ENCODE measurements at regions not wholly inside any gene's neighbourhood (a gene's known extent, or its start where the extent isn't known, plus 50 kb on each side); places are given as distances from the start of the nearest gene placed in this dataset.
"Not testable (repeated sequence)": the region's sequence is repeated elsewhere in the genome, so short reads cannot be mapped to it uniquely, and the experiment has no call there.

GRCh38 chr5:106451998-106452397 lies 1218.7 kb downstream of the EFNA5 start:
- H3K27me3 ChIP-seq (ENCODE audit: insufficient read depth, low read length), result no peaks in the 10 kb centered on the region
- no peak for TF ChIP-seq CTCF (IDR thresholded peaks at IDR 0.05; ENCODE audit: low read length)
- no peak for TF ChIP-seq EZH2 (IDR thresholded peaks at IDR 0.05; ENCODE audit: borderline replicate concordance, low read length)

GRCh38 chr5:106443746-106444145 lies 1227.0 kb downstream of the EFNA5 start:
- Histone ChIP-seq H3K36me3 (ENCODE audit: insufficient read depth, low read length) (no peaks in the 10 kb centered on the region), H3K27me3 (ENCODE audit: insufficient read depth, low read length) (no peaks in the 10 kb centered on the region), H4K20me1 (ENCODE audit: insufficient read depth, low read length) (no peaks in the 10 kb centered on the region), H3K4me1 (ENCODE audit: insufficient read depth, low read length, severe bottlenecking) (no peaks in the 10 kb centered on the region), H3K9me3 (ENCODE audit: low read length) (no peaks in the 10 kb centered on the region), H3K4me3 (ENCODE audit: low read depth, low read length, poor library complexity, severe bottlenecking) (no peak overlapping the region), H3K9me2 (ENCODE audit: low read depth, low read length) (no peaks in the 10 kb centered on the region), H3K4me2 (ENCODE audit: low read length) (no peak overlapping the region), H2AFZ (ENCODE audit: low read length) (no peak overlapping the region), H3K79me2 (ENCODE audit: insufficient read depth, low read length) (no peaks in the 10 kb centered on the region), H3K9ac (ENCODE audit: low read length) (no peak overlapping the region), H3F3A (ENCODE audit: insufficient read depth, low read length) (no peaks in the 10 kb centered on the region), H3K27ac (ENCODE audit: low read depth, low read length, poor library complexity, severe bottlenecking) (no peak overlapping the region)
- TF ChIP-seq EZH2 (IDR thresholded peaks at IDR 0.05; ENCODE audit: borderline replicate concordance, low read length) (no peak), CTCF (IDR thresholded peaks at IDR 0.05; ENCODE audit: low read length) (no peak)

More at GRCh38 chr5:106451998-106452397, 1218.7 kb downstream of the EFNA5 start:
- Histone ChIP-seq H3K4me3 (ENCODE audit: low read depth, low read length, poor library complexity, severe bottlenecking) (no peak overlapping the region), H2AFZ (ENCODE audit: low read length) (no peak overlapping the region), H3K27ac (ENCODE audit: low read depth, low read length, poor library complexity, severe bottlenecking) (no peak overlapping the region), H3K4me2 (ENCODE audit: low read length) (no peak overlapping the region), H3F3A (ENCODE audit: insufficient read depth, low read length) (no peaks in the 10 kb centered on the region), H3K9me3 (ENCODE audit: low read length) (no peaks in the 10 kb centered on the region), H3K36me3 (ENCODE audit: insufficient read depth, low read length) (no peaks in the 10 kb centered on the region), H3K9ac (ENCODE audit: low read length) (no peak overlapping the region), H3K79me2 (ENCODE audit: insufficient read depth, low read length) (no peaks in the 10 kb centered on the region), H3K9me2 (ENCODE audit: low read depth, low read length) (no peaks in the 10 kb centered on the region), H3K4me1 (ENCODE audit: insufficient read depth, low read length, severe bottlenecking) (no peaks in the 10 kb centered on the region), H4K20me1 (ENCODE audit: insufficient read depth, low read length) (no peaks in the 10 kb centered on the region)

GRCh38 chr5:106435185-106435584 lies 1235.6 kb downstream of the EFNA5 start:
- H3K27me3 ChIP-seq (ENCODE audit: insufficient read depth, low read length), result no peaks in the 10 kb centered on the region
- H4K20me1 ChIP-seq (ENCODE audit: insufficient read depth, low read length), result no peaks in the 10 kb centered on the region
- H3K27ac ChIP-seq (ENCODE audit: low read depth, low read length, poor library complexity, severe bottlenecking), result no peak overlapping the region
- H3K79me2 ChIP-seq (ENCODE audit: insufficient read depth, low read length), result no peaks in the 10 kb centered on the region
- no peak overlapping the region for H3K4me3 ChIP-seq (ENCODE audit: low read depth, low read length, poor library complexity, severe bottlenecking)
- no peaks in the 10 kb centered on the region for H3K9me2 ChIP-seq (ENCODE audit: low read depth, low read length)
- no peaks in the 10 kb centered on the region for H3K4me1 ChIP-seq (ENCODE audit: insufficient read depth, low read length, severe bottlenecking)
- no peaks in the 10 kb centered on the region for H3F3A ChIP-seq (ENCODE audit: insufficient read depth, low read length)
- no peaks in the 10 kb centered on the region for H3K9me3 ChIP-seq (ENCODE audit: low read length)
- no peak overlapping the region for H2AFZ ChIP-seq (ENCODE audit: low read length)
- H3K4me2 ChIP-seq (ENCODE audit: low read length), result no peak overlapping the region
- TF ChIP-seq CTCF (IDR thresholded peaks at IDR 0.05; ENCODE audit: low read length) (no peak), EZH2 (IDR thresholded peaks at IDR 0.05; ENCODE audit: borderline replicate concordance, low read length) (no peak)
- no peak overlapping the region for H3K9ac ChIP-seq (ENCODE audit: low read length)
- H3K36me3 ChIP-seq (ENCODE audit: insufficient read depth, low read length), result no peaks in the 10 kb centered on the region

- H4K20me1 ChIP-seq (ENCODE audit: insufficient read depth, low read length); H3K9me3 ChIP-seq (ENCODE audit: low read length); H3K27me3 ChIP-seq (ENCODE audit: insufficient read depth, low read length); H3K4me2 ChIP-seq (ENCODE audit: low read length); H3K36me3 ChIP-seq (ENCODE audit: insufficient read depth, low read length); H3K27ac ChIP-seq (ENCODE audit: low read depth, low read length, poor library complexity, severe bottlenecking); H3K9me2 ChIP-seq (ENCODE audit: low read depth, low read length); H3K79me2 ChIP-seq (ENCODE audit: insufficient read depth, low read length); H2AFZ ChIP-seq (ENCODE audit: low read length); H3K4me3 ChIP-seq (ENCODE audit: low read depth, low read length, poor library complexity, severe bottlenecking); H3K9ac ChIP-seq (ENCODE audit: low read length); H3K4me1 ChIP-seq (ENCODE audit: insufficient read depth, low read length, severe bottlenecking); H3F3A ChIP-seq (ENCODE audit: insufficient read depth, low read length): not testable (repeated sequence)
These were observed 1240.0 kb downstream of the EFNA5 start for GRCh38 chr5:106430733-106431132.
